GM23338 (cell line): ENCODE measurements at regions not wholly inside any gene's neighbourhood (a gene's known extent, or its start where the extent isn't known, plus 50 kb on each side); places are given as distances from the start of the nearest gene placed in this dataset.

Experiments used
- CREB1 ChIP-seq: fragments of 250-450 bp; sonication (Bioruptor Pico); IDR thresholded peaks from 2 replicates; pipeline ENCODE4 v1.5.0; 2020; ENCODE audit warnings: low read depth, mild to moderate bottlenecking, moderate library complexity
- CTCF ChIP-seq, 2 experiments: fragments of 200-600 bp in 1 of 2; sonication (generic) in 1 of 2; conservative IDR thresholded peaks; 2 replicates each; pipeline versions ENCODE4 v1.5.1 to v1.6.1; 2016 to 2017; ENCODE audit warnings: antibody characterized with exemption in 2 of 2, low read depth in 2 of 2, mild to moderate bottlenecking in 2 of 2, moderate library complexity in 1 of 2
- EZH2 ChIP-seq: fragments of 200-600 bp; sonication (generic); IDR thresholded peaks from one replicate; pipeline ENCODE4 v1.8.0; 2017; ENCODE audit warnings: antibody characterized with exemption, mild to moderate bottlenecking, low read depth; ENCODE audit not compliant: unreplicated experiment
- EZH2phosphoT487 ChIP-seq: fragments of 200-600 bp; sonication (generic); IDR thresholded peaks from one replicate; pipeline ENCODE4 v1.8.1; 2018; ENCODE audit warnings: antibody characterized with exemption; ENCODE audit not compliant: unreplicated experiment
- JUNB ChIP-seq: IDR thresholded peaks from one replicate; pipeline ENCODE4 v1.6.1; 2016; ENCODE audit warnings: antibody characterized with exemption; ENCODE audit not compliant: unreplicated experiment
- NANOG ChIP-seq: IDR thresholded peaks from 2 replicates; pipeline ENCODE4 v1.6.1; 2016; ENCODE audit warnings: antibody characterized with exemption, borderline replicate concordance
- POLR2AphosphoS5 ChIP-seq: IDR thresholded peaks from 2 replicates; pipeline ENCODE4 v1.6.1; 2016; ENCODE audit warnings: antibody characterized with exemption, low read depth
- REST ChIP-seq: IDR thresholded peaks from one replicate; pipeline ENCODE4 v1.6.1; 2018; ENCODE audit warnings: antibody characterized with exemption; ENCODE audit not compliant: unreplicated experiment
- ZNF331 ChIP-seq: fragments of 250-450 bp; sonication (Bioruptor Pico); IDR thresholded peaks from 2 replicates; pipeline ENCODE4 v1.5.0; 2020; ENCODE audit warnings: low read depth, mild to moderate bottlenecking, moderate library complexity

GRCh38 chr5:138626333-138626944 lies 51.2 kb upstream of the HSPA9 start:
- TF ChIP-seq EZH2phosphoT487 (no peak), JUNB (no peak), CTCF (conservative IDR thresholded peaks at IDR 0.05; ENCODE audit: low read depth in 2 of 2) (no peak), POLR2AphosphoS5 (no peak), REST (no peak), ZNF331 (CRISPR knock-in tag) (no peak), NANOG (no peak), EZH2 (no peak), CREB1 (CRISPR knock-in tag) (no peak)
